Central memory CD4-positive, alpha-beta T cell (primary cell): ENCODE measurements at regions not wholly inside any gene's neighbourhood (a gene's known extent, or its start where the extent isn't known, plus 50 kb on each side); places are given as distances from the start of the nearest gene placed in this dataset.
A peak's percentile ranks its signal among the peaks of the same experiment; 100 is the strongest.

Experiments
- DNase-seq: peaks from one replicate; pipeline ENCODE4 v3.0.0; 2022

- no peak for DNase-seq
These were observed 96.4 kb downstream of the TMEM170B start for GRCh38 chr6:11633741-11634509.

DNA sequence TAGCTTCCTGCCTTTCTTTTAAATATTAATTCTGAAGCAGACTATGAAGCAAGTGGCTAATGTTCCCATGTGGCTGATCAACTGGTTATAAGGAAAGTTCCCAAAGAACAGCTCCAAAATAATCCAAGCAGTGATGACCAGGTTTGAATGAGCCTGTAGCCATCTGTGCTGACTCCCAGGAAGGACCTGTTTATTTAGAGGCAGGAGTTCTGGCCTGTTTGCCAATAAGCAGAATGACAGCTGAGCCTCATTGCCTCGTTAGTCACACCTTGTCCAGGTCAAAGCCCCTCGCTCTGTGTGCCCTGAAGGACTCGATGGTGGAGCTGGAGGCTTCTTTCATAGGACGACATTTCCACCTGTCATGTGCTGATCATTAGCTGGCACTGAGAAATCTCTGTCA, 97.4 kb downstream of the TMEM170B start:
- no peak for DNase-seq

GRCh38 chr6:11636121-11636520, 98.6 kb downstream of the TMEM170B start:
- DNase-seq, result no peak

DNA sequence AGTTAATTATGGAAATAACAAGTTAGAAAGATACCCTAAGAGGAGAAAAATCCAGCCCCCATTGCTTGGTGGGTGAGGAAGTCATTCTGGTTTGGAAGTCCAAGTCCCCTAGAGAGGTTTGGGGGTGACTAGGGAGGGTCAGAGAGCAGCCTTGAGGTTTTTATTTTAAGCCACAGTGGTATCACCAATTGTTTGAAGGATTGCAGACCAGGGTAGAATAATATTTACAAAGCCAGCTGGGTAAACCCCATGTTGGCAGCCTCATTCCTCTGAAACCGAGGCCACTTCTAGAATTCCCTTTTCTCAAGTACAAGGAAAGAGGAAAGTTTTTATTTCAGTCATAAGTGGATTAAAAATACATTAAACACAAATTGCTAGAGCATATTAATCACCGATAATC, 99.7 kb downstream of the TMEM170B start:
- DNase-seq, result no peak

- no peak for DNase-seq
These were observed 102.1 kb downstream of the TMEM170B start for GRCh38 chr6:11639376-11640235.

- DNase-seq, result no peak
These were observed 102.9 kb downstream of the TMEM170B start for GRCh38 chr6:11640486-11640885.

DNA sequence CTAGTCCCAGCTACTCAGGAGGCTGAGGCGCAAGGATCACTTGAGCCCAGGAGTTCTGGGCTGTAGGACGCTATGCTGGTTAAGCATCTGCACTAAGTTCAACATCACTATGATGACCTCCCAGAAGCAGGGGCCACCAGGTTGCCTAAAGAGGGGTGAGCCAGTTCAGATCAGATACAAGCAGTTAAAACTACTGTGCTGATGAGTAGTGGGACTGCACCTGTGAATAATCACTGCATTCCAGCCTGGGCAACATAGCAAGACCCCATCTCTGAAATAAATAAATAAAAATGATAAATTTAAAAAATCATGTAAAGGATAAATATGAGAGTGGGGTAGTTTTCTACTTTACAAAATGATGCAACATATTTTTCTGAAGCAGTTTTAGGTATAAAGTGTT, 106.5 kb downstream of the TMEM170B start:
- no peak for DNase-seq

DNA sequence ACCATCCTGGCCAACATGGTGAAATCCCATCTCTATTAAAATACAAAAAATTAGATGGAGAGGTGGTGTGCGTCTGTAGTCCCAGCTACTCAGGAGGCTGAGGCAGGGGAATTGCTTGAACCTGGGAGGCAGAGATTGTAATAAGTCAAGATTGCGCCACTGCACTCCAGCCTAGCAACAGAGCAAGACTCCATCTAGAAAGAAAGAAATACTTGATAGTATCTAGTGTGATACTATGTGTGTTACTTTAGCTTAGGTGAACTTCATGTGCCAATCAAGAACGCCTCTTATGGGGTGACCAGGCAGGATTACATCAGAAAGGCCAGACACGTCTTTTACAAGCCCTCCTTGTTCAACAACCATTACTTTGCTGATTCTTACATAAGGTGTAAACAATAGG, 107.1 kb downstream of the TMEM170B start:
- DNase-seq, result no peak

- DNase-seq, result no peak
These were observed 107.5 kb downstream of the TMEM170B start for GRCh38 chr6:11645016-11645415.

- no peak for DNase-seq
These were observed 110.9 kb downstream of the TMEM170B start for GRCh38 chr6:11648436-11648775.

DNA sequence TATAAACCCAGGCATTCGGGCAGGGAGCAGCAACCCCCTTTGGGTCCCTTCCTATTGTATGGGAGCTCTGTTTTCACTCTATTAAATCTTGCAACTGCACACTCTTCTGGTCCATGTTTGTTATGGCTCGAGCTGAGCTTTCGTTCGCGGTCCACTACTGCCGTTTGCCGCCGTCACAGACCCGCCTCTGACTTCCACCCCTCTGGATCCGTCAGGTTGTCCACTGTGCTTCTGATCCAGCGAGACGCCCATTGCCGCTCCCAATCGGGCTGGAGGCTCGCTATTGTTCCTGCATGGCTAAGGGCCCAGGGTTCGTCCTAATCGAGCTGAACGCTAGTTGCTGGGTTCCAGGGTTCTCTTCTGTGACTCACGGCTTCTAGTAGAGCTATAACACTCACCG, 111.3 kb downstream of the TMEM170B start:
- no peak for DNase-seq

DNA sequence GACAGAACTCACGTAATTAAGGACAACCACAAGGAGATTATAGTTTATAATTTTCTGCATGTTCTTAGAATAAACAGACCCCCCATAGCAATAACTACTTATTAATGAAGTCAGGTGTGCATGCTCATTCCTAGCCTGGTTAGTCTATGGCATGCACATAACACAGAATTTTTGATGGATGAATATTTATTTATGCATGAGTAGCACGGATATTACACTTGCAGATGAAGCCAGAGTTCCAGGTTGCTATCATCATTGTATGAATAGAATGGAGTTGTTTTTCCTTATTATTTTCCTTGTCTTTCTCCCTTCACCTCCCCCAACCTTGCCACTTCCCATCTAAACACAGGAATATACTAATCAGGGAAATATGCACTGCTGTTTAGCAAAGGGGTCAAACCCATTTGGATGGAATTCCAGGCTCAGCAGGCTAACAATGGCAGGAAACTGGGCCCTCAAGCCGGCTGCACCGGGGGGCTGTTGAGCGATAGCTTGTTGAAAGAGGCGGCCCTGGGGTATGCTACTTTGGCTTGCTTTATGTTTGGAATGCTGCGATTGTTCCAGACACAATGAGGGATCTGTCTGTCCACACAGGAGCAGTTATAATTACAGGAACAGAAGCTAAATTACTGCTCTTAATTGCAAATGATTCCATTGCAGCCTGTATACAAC, 112.6 kb downstream of the TMEM170B start:
- DNase-seq, result no peak

GRCh38 chr6:11650711-11651110, 113.2 kb downstream of the TMEM170B start:
- DNase-seq, result no peak

- peak; percentile 7 for DNase-seq
These were observed 115.6 kb downstream of the TMEM170B start for GRCh38 chr6:11653028-11653583.

DNA sequence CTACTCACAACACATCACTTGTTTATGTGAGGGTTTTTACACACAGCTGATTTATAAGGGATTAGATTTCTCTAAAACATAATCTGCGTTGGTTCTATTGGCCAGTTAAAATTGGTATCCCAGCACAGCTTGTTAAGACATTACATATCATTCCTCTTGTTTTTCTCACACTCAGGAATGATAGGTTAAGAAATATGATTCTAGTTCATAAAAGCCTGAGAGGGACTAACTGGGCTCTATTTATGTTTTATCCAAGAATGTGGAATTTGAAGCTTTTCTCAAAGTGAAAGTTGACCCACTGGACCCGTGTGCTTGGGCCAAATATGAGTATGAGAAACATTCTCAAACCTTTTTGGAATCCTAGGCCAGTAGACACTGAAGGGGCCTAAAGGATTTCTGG, 117.3 kb downstream of the TMEM170B start:
- no peak for DNase-seq

- no peak for DNase-seq
These were observed 118.9 kb downstream of the TMEM170B start for GRCh38 chr6:11656491-11656890.

DNA sequence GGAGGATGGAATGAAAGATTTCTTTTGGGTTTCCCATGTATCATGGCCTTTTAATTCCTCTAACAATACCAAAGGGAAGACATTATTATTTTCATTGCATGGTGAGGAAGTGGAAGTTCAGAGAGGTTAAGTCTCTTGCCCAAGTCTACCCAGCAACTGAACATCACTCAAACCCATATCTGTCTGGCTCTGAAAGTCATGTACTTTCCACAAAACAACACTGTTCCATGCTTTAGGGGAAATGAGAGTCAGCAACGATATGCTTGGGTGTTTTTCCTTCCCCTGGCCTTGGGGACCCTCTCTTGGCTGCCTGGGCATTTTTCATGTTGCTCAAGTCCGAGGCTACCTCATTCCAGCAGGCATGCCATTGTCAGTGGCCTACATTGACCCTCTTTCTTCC, 118.8 kb downstream of the ADTRP start:
- DNase-seq, result no peak

GRCh38 chr6:11662323-11662722, 116.3 kb downstream of the ADTRP start:
- DNase-seq, result no peak

GRCh38 chr6:11663519-11663918, 115.1 kb downstream of the ADTRP start:
- DNase-seq, result no peak
